ENCODE measurements at regions not wholly inside any gene's neighbourhood (a gene's known extent, or its start where the extent isn't known, plus 50 kb on each side); places are given as distances from the start of the nearest gene placed in this dataset.
"Not testable (repeated sequence)": the region's sequence is repeated elsewhere in the genome, so short reads cannot be mapped to it uniquely, and the experiment has no call there.

DNA sequence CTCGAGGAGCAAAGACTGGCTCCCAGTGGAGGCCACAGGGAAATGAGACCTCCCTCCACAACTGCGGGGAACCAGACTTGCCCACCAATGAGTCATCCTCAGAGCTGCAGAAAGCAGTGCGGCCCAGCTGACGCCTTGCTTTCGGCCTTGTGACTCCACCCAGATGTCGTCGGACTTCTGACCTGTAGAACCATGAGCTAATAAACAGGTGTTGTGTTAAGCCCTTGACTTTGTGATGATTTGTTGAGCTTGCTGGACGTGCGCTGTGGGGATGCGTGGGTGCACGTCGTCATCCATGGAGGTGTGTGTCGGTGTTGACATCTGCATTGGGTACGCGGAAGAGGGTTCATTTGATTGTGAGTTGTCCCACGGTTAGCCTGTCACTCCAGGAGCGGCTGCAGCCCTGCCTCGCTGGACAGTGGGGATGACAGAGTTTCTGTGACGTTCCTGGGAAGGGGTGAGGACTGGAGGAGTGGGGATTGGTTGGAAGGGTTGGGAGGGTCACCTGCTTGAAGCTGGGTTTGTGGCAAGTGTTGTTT is 154.1 kb downstream of the SH3BP4 start:
- no peak for DNase-seq (ENCODE audit: extremely low read depth in 1 of 11, low read depth in 9 of 11, low spot score in 4 of 11)

DNA sequence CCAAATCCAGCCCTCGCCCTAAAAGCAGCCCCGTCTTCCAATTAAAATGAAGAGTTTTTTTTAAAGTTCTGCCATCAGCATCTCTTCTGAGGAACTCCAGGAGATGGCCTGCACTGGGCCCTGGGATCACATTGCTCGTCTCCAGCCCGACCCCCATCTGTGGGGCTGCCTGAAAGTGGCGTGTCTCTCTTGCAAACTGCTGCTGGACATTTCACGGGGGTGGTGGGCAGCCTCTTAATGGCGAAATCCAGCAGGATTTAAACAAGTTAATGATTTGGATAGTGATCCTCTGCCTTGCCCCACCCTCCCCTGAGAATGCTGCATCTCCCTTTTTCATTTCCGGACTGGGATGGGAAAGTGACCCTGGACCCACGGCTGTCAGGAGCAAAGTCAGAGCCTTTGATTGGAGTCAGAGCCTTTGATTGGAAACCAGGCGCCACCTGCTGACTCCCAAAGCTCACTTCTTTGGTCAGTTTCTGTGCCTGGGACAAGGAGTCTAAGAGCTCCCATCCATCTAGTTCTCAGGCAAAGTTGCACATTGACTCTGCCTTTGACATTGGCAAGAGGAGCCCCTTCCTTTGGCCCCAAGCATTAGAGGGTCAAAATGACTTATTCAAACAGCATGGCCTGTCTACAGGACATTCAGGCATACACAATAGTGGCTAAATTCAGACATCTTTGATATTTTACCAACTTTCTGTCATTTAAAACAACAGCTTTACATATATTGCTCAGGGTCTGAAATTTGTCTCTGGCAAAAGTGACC is 155.2 kb downstream of the SH3BP4 start:
- peak in 10 of 11 donors; percentile 45 to 78 (median 60) for DNase-seq (ENCODE audit: extremely low read depth in 1 of 11, low read depth in 9 of 11, low spot score in 4 of 11)

DNA sequence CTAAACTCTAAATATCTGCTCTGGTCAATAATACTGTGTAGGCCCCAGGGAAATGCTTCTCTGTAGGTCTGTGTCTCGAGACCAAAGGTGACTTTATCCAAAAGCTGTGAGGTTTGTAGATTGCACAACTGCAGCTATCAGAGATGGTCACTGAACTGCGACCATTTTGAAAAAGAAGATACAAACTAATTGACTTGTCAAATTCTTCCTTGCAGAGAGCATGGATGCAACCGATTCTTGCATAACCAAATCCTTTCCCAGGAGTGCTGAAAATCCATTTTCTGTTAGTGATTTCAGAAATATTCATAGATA is 155.8 kb downstream of the SH3BP4 start:
- DNase-seq (ENCODE audit: extremely low read depth in 1 of 11, low read depth in 9 of 11, low spot score in 4 of 11) = no peak

GRCh38 chr2:235109561-235109960 is 157.7 kb downstream of the SH3BP4 start:
- not testable (repeated sequence) for DNase-seq (ENCODE audit: extremely low read depth in 1 of 11, low read depth in 9 of 11, low spot score in 4 of 11)

GRCh38 chr2:235112365-235112764 is 160.5 kb downstream of the SH3BP4 start:
- DNase-seq (ENCODE audit: extremely low read depth in 1 of 11, low read depth in 9 of 11, low spot score in 4 of 11) = no peak

GRCh38 chr2:235113854-235114253 is 162.0 kb downstream of the SH3BP4 start:
- DNase-seq (ENCODE audit: extremely low read depth in 1 of 11, low read depth in 9 of 11, low spot score in 4 of 11) = no peak

DNA sequence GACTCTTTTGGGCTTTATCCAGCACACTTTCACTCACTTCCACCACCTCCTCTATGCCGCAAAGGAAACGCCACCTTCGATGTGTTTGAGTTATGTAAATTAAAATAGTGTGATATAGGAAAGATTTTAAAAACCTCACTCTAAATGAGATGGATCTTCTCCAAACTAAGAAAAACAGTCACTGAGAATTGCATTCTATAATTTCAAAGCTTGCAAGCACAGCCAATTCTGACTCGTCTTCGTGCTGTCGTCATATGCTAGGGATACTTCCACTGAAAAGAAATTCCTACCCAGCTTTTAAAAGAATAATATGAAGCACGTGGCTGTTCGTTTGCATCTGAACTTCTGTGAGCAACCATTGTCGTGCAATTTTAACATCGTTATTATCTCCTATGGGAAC is 162.5 kb downstream of the SH3BP4 start:
- DNase-seq (ENCODE audit: extremely low read depth in 1 of 11, low read depth in 9 of 11, low spot score in 4 of 11) = no peak

- no peak for DNase-seq (ENCODE audit: extremely low read depth in 1 of 11, low read depth in 9 of 11, low spot score in 4 of 11)
Observed at GRCh38 chr2:235115521-235115920, 163.7 kb downstream of the SH3BP4 start.

DNA sequence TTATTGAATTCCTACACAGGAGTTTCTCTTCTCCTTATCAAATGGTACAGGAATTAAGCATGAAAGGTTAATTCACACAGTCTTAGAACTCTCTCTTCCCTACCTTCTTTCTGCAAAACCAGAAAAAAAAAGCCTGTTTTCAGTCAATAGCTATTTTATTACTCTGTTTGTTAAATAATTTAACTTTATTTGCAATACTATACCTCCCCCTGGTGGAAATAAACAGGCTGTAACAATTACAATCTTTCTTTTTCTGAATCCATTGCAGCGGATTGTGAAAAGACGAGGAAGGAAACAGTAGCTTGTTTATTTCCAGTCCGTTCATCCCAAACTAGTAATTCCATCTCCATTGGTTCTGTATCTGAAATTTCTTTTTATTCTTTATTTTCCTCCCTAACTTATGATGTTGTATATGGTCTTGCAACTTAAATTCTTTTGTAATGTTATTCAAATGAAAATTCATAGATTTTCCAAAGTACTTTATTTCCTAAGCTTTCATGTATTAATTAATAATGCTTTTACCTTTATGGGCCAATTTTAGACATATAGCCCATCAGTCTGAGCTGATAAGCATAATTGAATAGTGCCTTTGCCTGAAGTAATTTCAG is 165.2 kb downstream of the SH3BP4 start:
- peak in 2 of 11 donors; percentile 27 to 53 for DNase-seq (ENCODE audit: extremely low read depth in 1 of 11, low read depth in 9 of 11, low spot score in 4 of 11)

DNA sequence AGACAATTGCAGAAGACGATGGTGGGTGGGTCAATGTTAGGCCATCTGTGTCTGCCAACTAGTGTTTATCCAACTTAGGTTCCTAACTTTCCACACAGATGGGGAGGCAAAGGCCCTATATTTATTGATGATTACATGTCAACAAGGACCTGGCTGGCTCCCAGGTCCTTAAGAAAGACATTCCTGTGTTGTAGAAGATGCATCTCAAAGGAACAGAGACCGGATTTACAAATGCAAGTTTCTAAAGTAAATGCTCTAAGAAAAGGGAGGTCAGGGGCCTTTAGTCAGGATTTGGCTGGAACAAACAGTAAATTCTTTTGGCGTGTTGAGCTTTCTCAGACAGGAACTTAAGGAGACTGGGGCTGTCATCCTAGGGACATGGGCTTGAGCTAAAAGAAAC is 175.0 kb downstream of the SH3BP4 start:
- no peak for DNase-seq (ENCODE audit: extremely low read depth in 1 of 11, low read depth in 9 of 11, low spot score in 4 of 11)

DNA sequence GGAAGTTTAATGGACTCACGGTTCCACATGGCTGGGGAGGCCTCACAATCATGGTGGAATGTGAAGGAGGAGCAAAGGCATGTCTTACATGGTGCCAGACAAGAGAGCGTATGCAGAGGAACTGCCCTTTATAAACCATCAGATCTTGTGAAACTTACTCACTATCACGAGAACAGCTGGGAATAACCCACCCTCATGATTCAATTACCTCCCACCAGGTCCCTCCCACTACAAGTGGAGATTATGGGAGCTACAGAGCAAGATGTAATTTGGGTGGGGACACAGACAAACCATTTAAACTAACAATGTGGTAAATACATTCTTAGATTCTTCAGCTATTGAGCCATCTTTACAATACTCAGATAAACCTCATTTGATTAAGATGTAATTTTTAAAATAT is 176.1 kb downstream of the SH3BP4 start:
- no peak for DNase-seq (ENCODE audit: extremely low read depth in 1 of 11, low read depth in 9 of 11, low spot score in 4 of 11)

GRCh38 chr2:235129850-235130249 is 178.0 kb downstream of the SH3BP4 start:
- no peak for DNase-seq (ENCODE audit: extremely low read depth in 1 of 11, low read depth in 9 of 11, low spot score in 4 of 11)

GRCh38 chr2:235131334-235132305 is 179.8 kb downstream of the SH3BP4 start:
- DNase-seq (ENCODE audit: extremely low read depth in 1 of 11, low read depth in 9 of 11, low spot score in 4 of 11) = no peak

DNA sequence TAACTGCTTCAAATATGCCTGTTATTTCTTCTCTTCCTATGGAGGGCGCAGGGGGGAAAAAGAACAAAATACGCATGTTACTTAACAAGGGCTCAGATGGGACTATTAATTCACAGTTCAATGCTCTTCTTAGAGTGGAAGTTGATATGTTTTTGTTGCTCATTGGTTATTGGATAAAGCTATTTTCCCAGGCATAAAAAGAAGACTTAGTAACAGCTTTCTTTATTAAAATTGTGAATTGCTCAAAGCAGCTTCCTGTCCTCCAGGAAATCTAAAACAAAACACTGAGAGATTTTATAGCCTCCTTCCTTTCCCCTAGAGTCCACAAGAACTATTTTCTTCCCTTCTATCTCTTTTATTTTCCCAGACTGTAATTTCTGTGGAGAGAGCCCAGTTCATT is 180.8 kb downstream of the SH3BP4 start:
- no peak for DNase-seq (ENCODE audit: extremely low read depth in 1 of 11, low read depth in 9 of 11, low spot score in 4 of 11)

DNA sequence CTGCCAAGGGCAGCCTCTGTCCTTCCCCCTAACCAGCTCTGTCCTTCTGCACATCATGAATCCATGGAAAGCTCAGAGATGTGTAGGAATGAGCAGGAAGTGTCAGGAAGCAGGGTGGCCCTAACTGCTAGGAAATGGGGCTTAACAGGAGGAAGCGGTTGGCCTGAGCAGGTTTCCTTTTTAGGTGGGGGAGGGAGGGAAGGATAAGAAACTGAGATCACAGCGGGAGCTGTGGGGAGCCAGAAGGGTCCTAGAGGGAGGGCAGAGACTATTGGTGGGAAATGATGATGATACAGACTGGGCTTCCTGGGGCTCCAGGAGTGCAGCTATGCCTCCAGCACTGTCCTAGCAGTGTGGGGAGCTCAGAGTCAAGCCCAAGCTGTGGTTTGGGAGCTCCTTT is 182.0 kb downstream of the SH3BP4 start:
- DNase-seq (ENCODE audit: extremely low read depth in 1 of 11, low read depth in 9 of 11, low spot score in 4 of 11) = no peak

- DNase-seq (ENCODE audit: extremely low read depth in 1 of 11, low read depth in 9 of 11, low spot score in 4 of 11) = no peak
Observed at GRCh38 chr2:235134420-235134819, 182.6 kb downstream of the SH3BP4 start.

- DNase-seq (ENCODE audit: extremely low read depth in 1 of 11, low read depth in 9 of 11, low spot score in 4 of 11) = no peak
Observed at GRCh38 chr2:235135195-235135965, 183.6 kb downstream of the SH3BP4 start.

DNA sequence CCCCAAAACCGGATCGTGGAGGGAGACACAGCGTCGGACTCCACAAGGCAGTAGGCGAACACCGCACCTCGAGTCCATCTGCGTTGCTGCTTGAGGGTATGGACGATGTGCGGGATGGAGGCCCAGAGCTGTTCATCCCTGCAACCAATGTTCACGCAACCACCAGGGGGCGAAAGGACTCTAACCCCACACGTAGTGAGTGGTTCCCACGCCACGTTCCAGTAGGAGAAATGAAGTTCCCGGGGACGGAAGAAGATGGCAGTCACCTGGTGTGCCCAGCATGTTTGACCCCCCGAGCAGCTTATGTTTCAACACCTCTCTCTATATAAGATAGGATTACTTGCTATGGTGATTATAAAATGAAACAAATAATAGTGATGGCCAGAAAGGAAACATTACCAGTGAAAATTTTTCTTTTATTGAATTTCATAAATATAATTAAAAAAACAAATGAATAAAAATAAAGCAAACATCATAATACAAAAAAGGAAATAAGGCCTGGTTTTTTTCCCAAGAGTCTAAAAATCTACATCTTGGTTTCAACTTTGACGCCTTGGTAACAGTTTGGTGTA is 184.3 kb downstream of the SH3BP4 start:
- DNase-seq (ENCODE audit: extremely low read depth in 1 of 11, low read depth in 9 of 11, low spot score in 4 of 11) = peak; percentile 25 to 67 (median 54)

DNA sequence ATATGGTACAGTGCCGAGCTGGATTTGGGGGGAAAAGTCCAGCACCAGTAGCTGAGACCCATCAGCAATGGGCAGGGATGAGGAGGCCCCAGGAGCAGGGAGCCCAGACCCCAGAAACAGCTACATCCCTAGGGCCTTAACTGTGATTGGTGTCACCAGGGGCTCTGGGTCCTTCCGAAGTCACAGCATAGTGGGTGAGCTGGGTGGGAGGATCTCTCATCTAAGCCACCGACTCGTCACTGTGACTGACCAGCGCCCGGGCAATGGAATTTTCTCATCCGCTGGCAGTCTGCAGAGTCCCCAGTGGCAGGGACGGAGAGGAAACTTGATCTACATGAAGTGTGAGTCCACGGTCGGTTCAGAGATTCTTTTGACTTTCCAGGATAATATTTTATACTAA is 186.5 kb downstream of the SH3BP4 start:
- no peak for DNase-seq (ENCODE audit: extremely low read depth in 1 of 11, low read depth in 9 of 11, low spot score in 4 of 11)
